Calu3 (cell line): ENCODE measurements at regions not wholly inside any gene's neighbourhood (a gene's known extent, or its start where the extent isn't known, plus 50 kb on each side); places are given as distances from the start of the nearest gene placed in this dataset.
A peak's percentile ranks its signal among the peaks of the same experiment; 100 is the strongest.

Experiments
- BruUV-seq: library from RNA; stranded (reverse); fragments of 400-500 nt; replicated peaks from 2 replicates; lab custom pipeline; 2021; lab: Mats Ljungman, UMichigan
- CTCF ChIA-PET: fragments of 300-600 bp; sonication (Branson Sonifier 250); formaldehyde crosslinking; loops from one replicate; lab custom pipeline; 2022; ENCODE audit warnings: antibody characterized with exemption; lab: Charles Lee
- DNase-seq: peaks from one replicate; pipeline ENCODE4 v3.0.0; 2022
- H3K27ac Mint-ChIP-seq: one replicate; pipeline ENCODE4 v1.8.0; 2022; ENCODE audit warnings: mixed read lengths; ENCODE audit not compliant: unreplicated experiment
- H3K27me3 Mint-ChIP-seq: one replicate; pipeline ENCODE4 v1.8.0; 2022; ENCODE audit warnings: mixed read lengths; ENCODE audit not compliant: unreplicated experiment
- H3K36me3 Mint-ChIP-seq: one replicate; pipeline ENCODE4 v1.8.0; 2022; ENCODE audit warnings: mild to moderate bottlenecking, moderate library complexity, mixed read lengths; ENCODE audit not compliant: insufficient read depth, unreplicated experiment
- H3K4me1 Mint-ChIP-seq: one replicate; pipeline ENCODE4 v1.8.0; 2022; ENCODE audit warnings: mild to moderate bottlenecking, low read depth, mixed read lengths; ENCODE audit not compliant: unreplicated experiment
- H3K4me3 Mint-ChIP-seq: one replicate; pipeline ENCODE4 v1.8.0; 2022; ENCODE audit warnings: mild to moderate bottlenecking, low read depth, moderate library complexity, mixed read lengths; ENCODE audit not compliant: unreplicated experiment
- H3K9me3 Mint-ChIP-seq: one replicate; pipeline ENCODE4 v1.8.0; 2022; ENCODE audit warnings: low read depth, mixed read lengths; ENCODE audit not compliant: unreplicated experiment
- intact Hi-C: fragments of 100-400 bp; cut with micrococcal nuclease; formaldehyde crosslinking; loops from one replicate; pipeline ENCODE4 v1.10.0; 2022; ENCODE audit not compliant: unreplicated experiment
- TF ChIP-seq, protein P1 (sequence below): fragments of 200-600 bp; IDR thresholded peaks from one replicate; pipeline ENCODE4 v1.8.0; 2022; ENCODE audit warnings: antibody characterized with exemption; ENCODE audit not compliant: unreplicated experiment

- CTCF ChIA-PET, result no interaction called here
- Mint-ChIP-seq H3K4me1 (peaks cover 29% of the 10 kb centered on the region), H3K27ac (peak overlapping the region; percentile 69), H3K36me3 (no peaks in the 10 kb centered on the region), H3K4me3 (no peak overlapping the region), H3K9me3 (peaks cover 4% of the 10 kb centered on the region), H3K27me3 (no peaks in the 10 kb centered on the region)
- no peak for DNase-seq
- TF ChIP-seq, protein P1, sequence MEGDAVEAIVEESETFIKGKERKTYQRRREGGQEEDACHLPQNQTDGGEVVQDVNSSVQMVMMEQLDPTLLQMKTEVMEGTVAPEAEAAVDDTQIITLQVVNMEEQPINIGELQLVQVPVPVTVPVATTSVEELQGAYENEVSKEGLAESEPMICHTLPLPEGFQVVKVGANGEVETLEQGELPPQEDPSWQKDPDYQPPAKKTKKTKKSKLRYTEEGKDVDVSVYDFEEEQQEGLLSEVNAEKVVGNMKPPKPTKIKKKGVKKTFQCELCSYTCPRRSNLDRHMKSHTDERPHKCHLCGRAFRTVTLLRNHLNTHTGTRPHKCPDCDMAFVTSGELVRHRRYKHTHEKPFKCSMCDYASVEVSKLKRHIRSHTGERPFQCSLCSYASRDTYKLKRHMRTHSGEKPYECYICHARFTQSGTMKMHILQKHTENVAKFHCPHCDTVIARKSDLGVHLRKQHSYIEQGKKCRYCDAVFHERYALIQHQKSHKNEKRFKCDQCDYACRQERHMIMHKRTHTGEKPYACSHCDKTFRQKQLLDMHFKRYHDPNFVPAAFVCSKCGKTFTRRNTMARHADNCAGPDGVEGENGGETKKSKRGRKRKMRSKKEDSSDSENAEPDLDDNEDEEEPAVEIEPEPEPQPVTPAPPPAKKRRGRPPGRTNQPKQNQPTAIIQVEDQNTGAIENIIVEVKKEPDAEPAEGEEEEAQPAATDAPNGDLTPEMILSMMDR, result no peak
- no TSS peak for BruUV-seq
- intact Hi-C loops, result loop anchor here (2.0 kb wide), 1 partner anchor 74 kb away; no protein-coding TSS in a partner anchor
Measured at GRCh38 chr11:80595011-80595410, 1154.2 kb upstream of the TENM4 start.

- H3K4me1 Mint-ChIP-seq, result peaks cover 29% of the 10 kb centered on the region
- BruUV-seq, result no TSS peak
- intact Hi-C loops, result loop anchor here (2.0 kb wide), 1 partner anchor 73 kb away; no protein-coding TSS in a partner anchor
- H3K36me3 Mint-ChIP-seq, result no peaks in the 10 kb centered on the region
- H3K27ac Mint-ChIP-seq, result peak overlapping the region; percentile 32
- H3K9me3 Mint-ChIP-seq, result peaks cover 5% of the 10 kb centered on the region
- TF ChIP-seq, protein P1, result no peak
- H3K27me3 Mint-ChIP-seq, result no peaks in the 10 kb centered on the region
- no peak overlapping the region for H3K4me3 Mint-ChIP-seq
- CTCF ChIA-PET, result no interaction called here
- DNase-seq, result peak; percentile 38
Measured at GRCh38 chr11:80593648-80594374, 1153.0 kb upstream of the TENM4 start.

GRCh38 chr11:80592546-80592945 lies 1151.7 kb upstream of the TENM4 start:
- Mint-ChIP-seq H3K9me3 (peaks cover 5% of the 10 kb centered on the region), H3K4me3 (no peak overlapping the region), H3K27ac (peak overlapping the region; percentile 69), H3K36me3 (no peaks in the 10 kb centered on the region), H3K27me3 (no peaks in the 10 kb centered on the region), H3K4me1 (peaks cover 29% of the 10 kb centered on the region)
- BruUV-seq, result no TSS peak
- CTCF ChIA-PET, result no interaction called here
- intact Hi-C loops, result no loop called here
- DNase-seq, result no peak
- TF ChIP-seq, protein P1, result no peak

- Mint-ChIP-seq H3K27ac (no peak overlapping the region), H3K27me3 (no peaks in the 10 kb centered on the region), H3K4me1 (peaks cover 7% of the 10 kb centered on the region), H3K9me3 (peaks cover 3% of the 10 kb centered on the region), H3K4me3 (no peak overlapping the region), H3K36me3 (no peaks in the 10 kb centered on the region)
- DNase-seq, result no peak
- intact Hi-C loops, result no loop called here
- no TSS peak for BruUV-seq
- CTCF ChIA-PET, result no interaction called here
- TF ChIP-seq, protein P1, result no peak
Measured at GRCh38 chr11:80587906-80588305, 1147.1 kb upstream of the TENM4 start.
